ENCODE measurements at regions not wholly inside any gene's neighbourhood (a gene's known extent, or its start where the extent isn't known, plus 50 kb on each side); places are given as distances from the start of the nearest gene placed in this dataset.
"Not testable (repeated sequence)": the region's sequence is repeated elsewhere in the genome, so short reads cannot be mapped to it uniquely, and the experiment has no call there.

DNA sequence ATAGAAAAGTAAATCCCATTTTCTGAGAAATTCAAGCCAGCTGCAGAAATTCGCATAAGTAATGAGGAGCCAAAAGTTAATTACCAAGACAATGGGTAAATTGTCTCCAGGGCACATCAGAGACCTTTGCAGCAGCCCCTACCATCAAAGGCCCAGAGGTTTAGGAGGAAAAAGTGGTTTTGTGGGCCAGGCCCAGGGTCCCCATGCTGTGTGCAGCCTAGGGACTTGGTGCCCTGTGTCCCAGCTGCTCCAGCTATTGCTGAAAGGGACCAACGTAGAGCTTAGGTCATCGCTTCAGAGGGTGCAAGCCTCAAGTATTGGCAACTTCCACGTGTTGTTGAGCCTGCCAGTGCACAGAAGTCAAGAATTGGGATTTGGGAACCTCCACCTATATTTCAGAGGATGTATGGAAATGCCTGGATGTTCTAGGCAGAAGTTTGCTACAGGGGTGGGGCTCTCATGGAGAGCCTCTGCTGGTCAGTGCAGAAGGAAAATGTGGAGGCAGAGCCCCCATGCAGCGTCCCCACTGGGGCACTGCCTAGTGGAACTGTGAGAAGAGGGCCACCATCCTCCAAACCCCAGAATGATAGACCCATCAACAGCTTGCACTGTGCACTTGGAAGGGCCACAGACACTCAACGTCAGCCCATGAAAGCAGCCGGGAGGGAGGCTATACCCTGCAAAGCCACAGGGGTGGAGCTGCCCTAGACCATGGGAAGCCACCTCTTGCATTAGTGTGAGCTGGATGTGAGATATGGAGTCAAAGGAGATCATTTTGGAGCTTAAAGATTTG lies 731.3 kb upstream of the GRAMD2B start:
- in situ Hi-C loops (cut with MboI; ENCODE audit: low sequenced_read_pairs): not testable (repeated sequence)

DNA sequence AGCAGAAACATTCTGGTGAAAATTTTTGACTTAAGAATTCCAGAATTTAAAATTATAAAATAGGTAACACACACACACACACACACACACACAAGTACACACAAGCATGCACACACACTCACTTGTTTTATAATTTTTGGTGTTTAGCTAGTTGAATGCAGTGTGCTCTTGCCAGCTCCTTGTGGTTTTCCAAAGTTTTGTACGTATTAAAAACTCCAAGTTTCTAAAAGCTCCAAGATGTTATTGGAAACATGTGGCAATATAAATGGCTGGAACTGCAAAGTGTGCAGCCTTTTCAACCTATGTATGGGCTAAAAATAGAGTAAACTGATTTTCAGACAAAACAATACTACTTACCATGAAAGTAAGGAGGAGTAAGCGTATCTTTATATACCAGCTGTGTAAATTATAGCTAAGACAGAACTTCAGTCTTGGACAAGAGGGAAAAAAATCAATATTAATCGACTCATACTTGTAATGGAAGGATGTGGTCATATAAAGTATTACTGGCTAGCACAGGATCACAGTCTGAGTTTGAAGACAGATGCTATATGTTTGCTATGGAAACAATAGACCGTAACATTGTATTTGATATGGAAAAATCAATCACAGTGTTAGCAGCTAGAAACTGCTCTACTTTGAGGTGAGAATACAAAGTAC lies 727.1 kb upstream of the GRAMD2B start:
- in situ Hi-C loops (cut with MboI; ENCODE audit: low sequenced_read_pairs): no loop called here

DNA sequence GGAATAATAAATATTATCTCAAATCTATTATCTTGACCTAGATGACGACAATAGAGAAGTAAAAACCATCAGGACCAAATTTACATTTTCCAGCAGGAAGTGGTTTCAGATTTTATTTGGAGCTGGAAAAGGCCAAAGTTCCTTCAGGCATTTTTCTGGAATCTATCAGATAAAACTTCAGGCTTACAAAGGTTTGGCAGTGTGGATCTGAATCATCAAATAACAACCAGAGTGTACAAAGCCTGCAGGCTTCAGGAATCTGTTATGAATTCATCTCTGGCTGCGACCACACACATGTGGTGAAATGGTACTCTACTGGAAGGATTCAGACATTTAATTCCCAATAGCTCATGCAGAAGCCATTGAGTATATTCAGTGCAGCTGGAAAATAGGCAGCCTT lies 726.4 kb upstream of the GRAMD2B start:
- in situ Hi-C loops (cut with MboI; ENCODE audit: low sequenced_read_pairs): no loop called here

DNA sequence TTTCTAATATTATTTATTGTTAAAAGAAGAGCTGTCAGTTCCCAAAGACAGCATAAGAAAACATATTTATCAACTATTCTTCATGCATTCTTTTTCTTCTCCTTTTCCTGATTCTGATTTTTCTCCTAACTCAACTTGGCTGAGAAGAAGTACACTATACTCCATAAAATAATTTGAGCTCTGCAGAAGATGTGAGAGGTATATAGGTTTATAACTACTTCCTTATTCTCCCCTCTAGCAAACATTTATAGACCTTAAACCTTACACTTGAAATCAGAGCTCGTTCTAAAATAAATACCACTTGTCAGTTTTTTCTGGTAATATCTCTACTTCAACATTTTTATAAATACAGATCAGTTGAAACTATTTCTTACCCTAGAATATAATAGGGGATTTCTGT lies 724.8 kb upstream of the GRAMD2B start:
- in situ Hi-C loops (cut with MboI; ENCODE audit: low sequenced_read_pairs): no loop called here

DNA sequence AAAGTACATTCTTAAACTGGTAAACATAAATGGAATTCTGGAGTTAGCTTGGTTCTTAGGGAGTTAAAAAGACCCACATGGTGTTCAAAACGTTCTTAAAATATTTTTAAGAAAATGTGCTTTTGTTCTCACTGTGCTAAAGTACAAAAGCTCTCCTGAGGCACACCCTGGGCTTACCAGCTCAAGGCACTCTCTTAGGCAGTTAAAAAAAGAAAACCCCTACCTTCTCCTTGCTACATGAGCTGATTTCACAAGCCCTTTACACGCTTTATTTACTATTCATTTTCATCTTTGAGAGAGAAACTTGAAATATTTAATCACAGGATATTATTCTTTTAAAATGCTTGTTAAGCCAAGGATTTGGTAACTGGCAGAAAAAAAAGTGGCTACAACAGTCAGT lies 723.3 kb upstream of the GRAMD2B start:
- in situ Hi-C loops (cut with MboI; ENCODE audit: low sequenced_read_pairs): no loop called here

DNA sequence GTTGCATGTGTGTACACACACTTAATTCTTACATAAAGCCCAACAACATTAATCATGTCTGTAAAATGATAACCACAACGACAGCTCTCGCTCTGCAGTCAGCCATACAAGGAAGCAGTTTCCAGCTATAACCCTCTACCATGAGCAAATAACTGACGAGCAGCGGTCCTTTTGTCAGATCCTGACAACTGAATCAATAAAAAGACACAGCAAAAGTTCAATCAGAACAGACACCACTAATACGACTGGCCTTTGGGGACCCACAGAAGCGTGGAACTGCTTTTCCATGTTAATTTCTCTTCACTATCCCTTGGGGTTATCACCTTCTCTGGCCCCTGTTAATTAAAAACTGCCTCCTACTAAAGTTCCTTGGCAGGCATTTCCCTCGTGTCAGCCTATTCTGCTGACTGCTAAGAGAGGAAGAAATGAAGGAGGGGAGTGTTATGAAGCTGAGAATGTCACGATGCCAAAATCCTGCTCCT lies 722.8 kb upstream of the GRAMD2B start:
- in situ Hi-C loops (cut with MboI; ENCODE audit: low sequenced_read_pairs): no loop called here

DNA sequence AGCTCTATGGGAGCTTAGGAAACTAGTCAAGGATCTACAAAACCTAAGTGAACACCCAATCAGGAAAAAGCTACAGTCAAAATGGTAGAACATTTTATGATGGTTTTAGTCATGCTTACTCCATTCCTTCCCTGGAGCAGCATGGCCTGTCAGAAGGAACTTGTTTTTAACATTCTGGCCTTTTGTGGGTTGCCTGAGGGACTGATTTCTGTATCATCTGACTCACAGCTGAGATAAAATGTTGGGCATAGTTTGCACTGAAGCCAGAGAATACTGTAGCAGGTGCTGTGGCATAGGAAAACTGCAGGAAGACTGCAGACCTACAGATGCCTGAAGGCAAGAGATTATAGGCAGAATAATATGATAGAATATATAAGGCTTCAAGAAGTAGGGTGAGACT lies 719.6 kb upstream of the GRAMD2B start:
- in situ Hi-C loops (cut with MboI; ENCODE audit: low sequenced_read_pairs): no loop called here

DNA sequence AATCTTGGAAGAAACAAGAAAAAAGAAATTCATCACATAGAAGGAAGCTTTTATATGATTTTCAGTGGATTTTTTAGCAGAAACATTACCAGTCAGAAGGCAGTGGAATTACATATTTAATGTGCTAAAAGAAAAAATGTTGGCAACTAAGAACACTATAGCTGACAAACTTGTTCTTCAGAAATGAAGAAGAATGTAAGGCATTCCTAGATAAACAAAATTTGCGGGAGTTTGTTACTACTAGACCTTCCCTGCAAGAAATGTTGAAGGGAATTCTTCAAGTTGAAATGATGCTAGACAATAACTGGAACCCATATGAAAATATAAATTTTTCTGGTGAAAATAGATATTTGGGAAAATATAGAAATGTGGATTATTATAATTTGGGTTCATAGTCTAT lies 718.3 kb upstream of the GRAMD2B start:
- in situ Hi-C loops (cut with MboI; ENCODE audit: low sequenced_read_pairs): no loop called here

DNA sequence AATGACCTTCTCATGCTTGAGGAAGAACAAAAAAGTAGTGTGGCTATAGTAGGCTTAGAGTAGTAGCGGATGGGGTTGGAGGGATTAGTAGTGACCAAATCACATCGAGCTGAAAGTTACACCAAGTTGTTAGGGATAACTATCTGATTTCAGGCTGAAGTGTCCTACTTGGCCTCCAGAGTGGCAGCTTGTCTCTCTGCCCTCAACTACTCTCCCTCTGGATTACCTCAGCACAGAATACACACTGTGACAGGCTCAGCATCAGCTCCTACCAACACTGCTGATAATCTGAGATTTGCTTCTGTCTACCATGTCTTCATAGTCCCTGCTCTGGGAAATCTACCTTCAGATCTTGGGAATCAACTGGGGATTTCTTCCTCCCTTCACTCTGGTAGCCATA lies 714.6 kb upstream of the GRAMD2B start:
- in situ Hi-C loops (cut with MboI; ENCODE audit: low sequenced_read_pairs): no loop called here

DNA sequence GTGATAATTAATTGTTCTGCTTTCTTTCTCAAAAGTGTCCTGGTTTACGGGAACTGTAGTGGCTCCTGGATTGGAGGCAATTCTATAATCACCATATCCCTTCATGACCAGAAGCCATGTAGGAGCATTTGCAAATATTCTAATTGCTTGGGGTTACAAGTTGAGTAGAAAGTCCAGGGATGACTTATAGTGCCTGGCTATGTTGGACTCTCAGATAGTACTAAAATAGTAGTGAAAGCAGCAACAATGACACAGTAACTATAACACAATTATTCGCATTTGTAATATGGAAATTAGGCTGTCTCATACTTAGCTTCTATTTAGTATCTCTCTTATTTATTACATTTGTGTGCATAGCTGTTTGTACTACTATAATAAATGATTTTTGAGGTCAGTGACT lies 712.5 kb upstream of the GRAMD2B start:
- in situ Hi-C loops (cut with MboI; ENCODE audit: low sequenced_read_pairs): no loop called here

DNA sequence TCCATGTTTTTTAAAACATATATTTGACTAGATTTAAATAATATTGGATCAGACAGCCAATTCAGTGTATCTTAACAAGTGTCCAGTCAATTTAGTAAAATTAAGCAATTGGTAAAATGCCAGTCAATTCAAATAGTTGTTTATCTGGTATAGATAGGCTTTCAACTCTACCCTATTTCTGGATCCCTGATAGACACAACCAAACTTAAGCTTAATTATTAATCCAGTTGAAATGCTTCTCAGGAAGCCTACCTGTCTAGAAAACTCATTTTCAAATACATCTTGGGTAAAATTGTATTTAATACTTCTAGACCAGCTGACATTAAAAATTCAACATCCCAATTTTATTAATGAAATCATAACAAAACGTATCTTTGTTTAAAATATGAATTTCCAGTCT lies 710.8 kb upstream of the GRAMD2B start:
- in situ Hi-C loops (cut with MboI; ENCODE audit: low sequenced_read_pairs): no loop called here

DNA sequence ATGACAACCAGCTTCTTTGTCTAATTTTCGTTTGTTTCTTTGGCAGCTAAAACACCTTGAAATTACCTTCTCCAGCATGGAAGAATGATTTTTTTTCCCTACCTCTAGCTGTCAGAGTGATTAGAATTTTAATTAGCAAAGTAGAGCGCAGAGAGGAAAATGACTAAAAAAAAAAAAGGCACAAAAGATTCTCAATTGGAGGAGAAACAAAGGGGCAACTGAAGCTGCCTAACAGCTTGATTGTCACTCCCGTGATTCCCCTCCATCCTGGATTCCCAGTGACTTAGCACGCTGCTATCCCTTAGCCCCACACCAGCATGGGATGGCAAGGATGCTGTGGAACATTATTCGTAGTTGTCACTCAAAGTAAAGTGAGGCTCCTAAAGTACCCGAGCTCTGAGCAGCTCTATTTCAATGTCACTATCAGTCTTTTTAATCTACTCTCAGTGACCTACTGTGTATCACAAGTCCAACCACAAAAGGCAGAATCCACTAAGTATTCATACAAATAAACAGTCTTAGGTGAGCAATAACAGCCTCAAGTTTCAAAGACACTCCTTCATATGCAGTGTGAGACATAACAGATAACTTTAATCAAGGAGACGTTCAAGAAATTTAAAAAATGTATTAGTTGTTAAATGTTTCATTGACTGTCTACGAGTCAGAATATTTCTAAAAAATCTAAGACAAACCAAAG lies 710.0 kb upstream of the GRAMD2B start:
- in situ Hi-C loops (cut with MboI; ENCODE audit: low sequenced_read_pairs): no loop called here

DNA sequence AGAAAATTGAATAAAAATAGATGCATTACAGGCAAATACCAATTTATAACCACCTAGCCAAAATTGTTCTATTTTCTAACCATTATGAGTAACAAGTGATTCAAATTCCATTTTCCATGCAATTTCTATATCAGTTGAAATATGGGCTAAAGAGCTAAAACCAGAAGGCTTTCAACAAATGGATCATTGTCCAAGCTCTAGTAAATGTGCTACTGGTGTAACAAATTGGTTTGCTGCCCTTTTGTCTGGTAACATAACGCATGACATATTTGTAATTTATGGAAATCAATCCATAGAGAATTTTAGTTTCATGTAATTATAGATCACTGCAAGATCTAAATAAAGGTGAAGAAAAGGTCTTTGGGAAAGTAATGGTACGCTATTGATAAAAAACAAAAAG lies 708.0 kb upstream of the GRAMD2B start:
- in situ Hi-C loops (cut with MboI; ENCODE audit: low sequenced_read_pairs): no loop called here

DNA sequence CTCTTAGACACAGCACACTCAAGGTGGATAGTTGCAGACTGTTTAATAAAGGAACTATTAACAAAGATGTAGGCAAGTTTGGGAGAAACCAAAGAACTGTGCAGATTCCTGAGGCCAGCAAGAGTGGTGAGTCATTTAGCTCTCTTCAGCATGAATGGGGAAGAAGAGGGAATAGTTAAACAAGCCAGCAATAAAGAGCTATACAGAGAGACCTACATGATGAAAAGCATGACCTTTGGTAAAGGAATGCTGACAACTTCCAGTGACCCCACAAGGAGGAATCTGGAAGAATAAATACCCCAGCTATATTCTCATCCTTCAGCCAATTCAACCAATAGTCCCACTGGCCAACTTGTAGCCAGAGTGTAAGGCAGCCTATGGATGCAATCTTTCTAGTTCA lies 706.0 kb upstream of the GRAMD2B start:
- in situ Hi-C loops (cut with MboI; ENCODE audit: low sequenced_read_pairs): no loop called here

DNA sequence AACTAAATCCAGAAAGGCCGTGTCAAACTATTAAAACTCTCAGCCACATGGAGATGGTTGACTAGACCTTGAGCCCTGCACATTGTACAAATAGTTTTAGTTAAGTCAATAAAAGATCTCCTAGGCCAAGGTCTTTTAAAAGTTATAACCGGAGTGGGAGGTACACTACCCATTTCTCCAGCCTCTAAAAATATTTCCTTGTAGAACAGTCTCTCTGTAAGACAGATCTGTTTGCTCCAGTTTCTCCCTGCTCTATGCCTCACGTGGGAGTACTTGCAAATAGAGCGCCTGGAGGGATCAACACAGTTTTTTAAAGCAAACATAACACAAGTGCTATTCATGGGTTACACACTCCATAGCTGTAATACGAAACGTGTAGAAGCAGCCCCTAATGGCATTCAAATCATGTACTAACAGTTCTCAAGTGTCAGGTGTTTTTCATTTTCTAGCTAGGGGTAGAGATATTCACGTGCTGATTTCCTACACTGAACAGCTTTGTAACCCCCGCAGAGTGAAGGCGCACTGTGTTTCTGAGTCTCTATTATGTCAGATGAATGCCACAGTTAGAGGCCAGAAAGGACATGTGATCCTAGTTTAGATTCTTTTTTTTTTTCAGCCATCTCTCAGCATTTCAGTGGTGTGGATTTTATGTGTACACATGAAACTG lies 703.4 kb upstream of the GRAMD2B start:
- in situ Hi-C loops (cut with MboI; ENCODE audit: low sequenced_read_pairs): no loop called here

DNA sequence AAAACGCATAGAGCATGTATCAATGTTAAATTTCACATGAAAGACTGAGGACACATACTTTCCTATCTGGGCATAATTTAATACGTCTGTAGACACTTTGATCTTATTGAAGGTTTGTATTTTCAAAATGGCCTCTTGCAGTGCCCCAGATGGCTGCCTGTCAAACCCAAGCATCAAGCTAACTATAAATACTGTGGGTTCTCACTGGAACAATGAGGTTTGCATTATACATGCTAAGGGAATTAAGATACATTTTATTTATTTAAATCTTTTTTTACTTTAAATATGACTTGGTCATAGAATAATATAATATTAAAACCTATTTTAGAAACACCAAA lies 702.9 kb upstream of the GRAMD2B start:
- in situ Hi-C loops (cut with MboI; ENCODE audit: low sequenced_read_pairs): no loop called here

DNA sequence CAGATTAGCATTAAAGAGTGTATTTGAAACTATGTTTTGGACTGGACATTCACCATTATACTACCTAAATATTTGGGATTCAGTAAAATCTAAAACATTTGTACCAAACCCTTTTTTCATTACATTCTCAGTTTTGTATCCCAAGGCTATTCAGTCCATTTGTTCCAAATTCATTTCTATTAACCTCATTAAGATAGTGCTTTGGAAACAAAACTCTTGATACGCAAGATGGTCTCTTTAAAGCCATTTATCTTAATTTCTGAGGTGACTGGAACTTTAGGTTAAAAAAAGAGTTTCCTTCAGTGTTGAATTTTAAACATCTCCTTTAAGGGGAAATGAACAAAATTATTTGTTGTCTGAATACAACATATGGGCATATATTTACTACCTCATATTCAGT lies 702.5 kb upstream of the GRAMD2B start:
- in situ Hi-C loops (cut with MboI; ENCODE audit: low sequenced_read_pairs): no loop called here

DNA sequence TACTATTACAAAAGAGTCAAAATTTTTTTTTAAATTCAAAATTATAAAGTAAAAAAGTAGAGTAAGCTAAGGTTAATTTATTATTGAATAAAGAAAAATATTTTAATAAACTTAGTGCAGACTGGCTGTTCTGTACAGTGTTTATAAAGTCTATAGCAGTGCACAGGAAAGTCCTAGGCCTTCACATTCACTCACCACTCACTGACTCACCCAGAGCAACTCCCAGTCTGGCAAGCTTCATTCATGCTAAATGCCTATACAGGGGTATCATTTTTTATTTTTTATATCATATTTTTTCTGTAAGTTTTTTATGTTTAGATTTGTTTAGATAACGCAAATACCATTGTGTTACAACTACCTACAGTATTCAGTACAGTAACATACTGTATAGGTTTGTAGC lies 700.7 kb upstream of the GRAMD2B start:
- in situ Hi-C loops (cut with MboI; ENCODE audit: low sequenced_read_pairs): no loop called here

DNA sequence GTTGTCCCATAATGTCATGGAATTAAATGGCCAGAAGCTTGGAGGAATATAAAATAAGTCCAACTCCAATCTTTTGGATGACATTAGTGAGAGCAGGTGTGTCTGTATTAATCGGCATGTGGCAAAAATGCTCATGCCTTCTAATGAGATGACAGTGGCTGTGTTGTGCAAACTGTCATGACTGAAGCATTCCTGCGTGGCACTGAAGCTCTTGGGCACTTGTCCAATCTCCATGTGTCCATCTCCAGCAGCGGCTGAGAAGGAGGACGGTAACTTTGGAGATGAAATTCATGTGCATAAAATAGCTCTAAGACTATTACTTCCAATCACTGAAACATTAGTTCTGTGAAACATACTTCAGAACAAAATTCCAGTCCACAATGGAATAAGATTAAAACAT lies 697.5 kb upstream of the GRAMD2B start:
- in situ Hi-C loops (cut with MboI; ENCODE audit: low sequenced_read_pairs): no loop called here

DNA sequence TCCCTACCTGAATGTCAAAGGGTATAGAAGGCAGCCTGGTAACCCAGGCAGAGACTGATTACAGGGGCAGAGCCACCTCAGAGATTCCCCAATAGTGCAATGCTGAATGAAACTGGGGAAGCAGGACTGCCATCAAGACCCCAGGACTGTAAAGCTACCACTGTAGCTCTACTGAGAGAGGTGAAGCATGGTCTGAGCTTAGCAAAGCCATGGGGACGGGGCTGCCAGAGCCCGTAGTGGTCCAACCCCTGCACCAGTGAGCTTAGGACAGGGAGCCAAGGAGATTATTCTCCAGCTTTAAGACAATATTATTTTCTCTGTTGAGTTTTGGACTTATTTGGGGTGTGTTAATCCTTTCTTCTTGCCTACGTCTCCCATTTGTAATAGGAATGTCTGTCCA lies 679.3 kb upstream of the GRAMD2B start:
- in situ Hi-C loops (cut with MboI; ENCODE audit: low sequenced_read_pairs): no loop called here

DNA sequence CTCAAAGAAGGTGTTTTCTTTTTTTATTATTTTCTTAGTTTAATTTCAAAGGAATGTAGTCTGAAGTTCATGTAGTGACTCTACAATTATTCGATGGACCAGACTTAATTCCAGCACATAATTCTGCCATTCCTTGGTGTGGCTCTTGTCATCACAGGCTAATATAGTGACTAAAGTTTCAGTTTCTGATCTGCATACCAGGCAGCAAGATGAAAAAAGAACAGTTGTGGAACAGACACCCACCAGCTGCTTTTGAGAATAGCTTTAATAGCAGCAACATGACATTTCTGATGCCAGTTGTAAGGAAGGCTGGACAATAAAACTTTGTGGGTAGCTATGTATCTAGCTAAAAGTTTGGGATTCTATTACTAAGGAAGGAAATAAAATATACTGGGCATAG lies 676.3 kb upstream of the GRAMD2B start:
- in situ Hi-C loops (cut with MboI; ENCODE audit: low sequenced_read_pairs): no loop called here
